Muscle layer of colon (tissue), 2 donors: ENCODE measurements at regions not wholly inside any gene's neighbourhood (a gene's known extent, or its start where the extent isn't known, plus 50 kb on each side); places are given as distances from the start of the nearest gene placed in this dataset.

ENCODE experiments used
- H3K27ac ChIP-seq: one replicate; pipeline ENCODE4 v1.7.0; 2013; ENCODE audit warnings: low read depth, mild to moderate bottlenecking, low read length, moderate library complexity
- H3K27me3 ChIP-seq, 2 donors: one replicate each; pipeline ENCODE4 v1.7.0; 2013; ENCODE audit warnings: low read length in 2 of 2, mild to moderate bottlenecking in 2 of 2; ENCODE audit not compliant: insufficient read depth in 2 of 2, control insufficient read depth in 1 of 2
- H3K36me3 ChIP-seq: one replicate; pipeline ENCODE4 v1.7.0; 2013; ENCODE audit warnings: mild to moderate bottlenecking, low read length; ENCODE audit not compliant: insufficient read depth
- H3K4me1 ChIP-seq: one replicate; pipeline ENCODE4 v1.7.0; 2013; ENCODE audit warnings: mild to moderate bottlenecking, low read length; ENCODE audit not compliant: insufficient read depth
- H3K4me3 ChIP-seq, 2 donors: one replicate each; pipeline ENCODE4 v1.7.0; 2013; ENCODE audit warnings: low read length in 2 of 2, low read depth in 1 of 2, mild to moderate bottlenecking in 1 of 2, moderate library complexity in 1 of 2
- H3K9ac ChIP-seq: one replicate; pipeline ENCODE4 v1.7.0; 2013; ENCODE audit warnings: low read length
- H3K9me3 ChIP-seq: one replicate; pipeline ENCODE4 v1.7.0; 2013; ENCODE audit warnings: mild to moderate bottlenecking, low read length
- donor health status: abdominal sarcoma.
- donor health status: Adenocarcinoma of cecum.

GRCh38 chr13:29917650-29918049 lies 67.2 kb upstream of the UBL3 start:
- Histone ChIP-seq H3K9ac (no peak overlapping the region), H3K4me3 (no peak overlapping the region), H3K27ac (no peak overlapping the region), H3K9me3 (no peaks in the 10 kb centered on the region), H3K27me3 (no peaks in the 10 kb centered on the region), H3K36me3 (no peaks in the 10 kb centered on the region), H3K4me1 (peaks cover 1% of the 10 kb centered on the region)

DNA sequence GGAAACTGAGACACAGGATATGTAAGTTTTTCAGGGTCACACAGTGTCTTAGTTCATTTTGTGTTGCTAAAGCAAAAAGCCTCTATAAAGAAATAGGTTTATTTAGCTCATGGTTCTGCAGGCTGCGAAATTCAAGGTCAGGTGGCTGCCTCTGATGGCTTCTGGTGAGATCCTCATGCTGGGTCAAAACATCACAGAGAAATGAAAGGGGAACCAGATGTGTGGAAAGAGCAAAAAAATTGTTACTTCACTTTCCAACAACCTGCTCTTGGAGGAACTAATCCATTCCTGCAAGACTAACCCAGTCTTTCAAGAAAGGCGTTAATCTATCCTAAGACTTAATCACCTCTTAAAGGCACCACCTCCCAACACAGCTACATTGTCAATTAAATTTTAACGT lies 64.2 kb upstream of the UBL3 start:
- no peaks in the 10 kb centered on the region for H3K27me3 ChIP-seq
- no peak overlapping the region for H3K4me3 ChIP-seq
- H3K36me3 ChIP-seq, result no peaks in the 10 kb centered on the region
- H3K9ac ChIP-seq, result no peak overlapping the region
- no peaks in the 10 kb centered on the region for H3K9me3 ChIP-seq
- no peaks in the 10 kb centered on the region for H3K4me1 ChIP-seq
- H3K27ac ChIP-seq, result no peak overlapping the region

DNA sequence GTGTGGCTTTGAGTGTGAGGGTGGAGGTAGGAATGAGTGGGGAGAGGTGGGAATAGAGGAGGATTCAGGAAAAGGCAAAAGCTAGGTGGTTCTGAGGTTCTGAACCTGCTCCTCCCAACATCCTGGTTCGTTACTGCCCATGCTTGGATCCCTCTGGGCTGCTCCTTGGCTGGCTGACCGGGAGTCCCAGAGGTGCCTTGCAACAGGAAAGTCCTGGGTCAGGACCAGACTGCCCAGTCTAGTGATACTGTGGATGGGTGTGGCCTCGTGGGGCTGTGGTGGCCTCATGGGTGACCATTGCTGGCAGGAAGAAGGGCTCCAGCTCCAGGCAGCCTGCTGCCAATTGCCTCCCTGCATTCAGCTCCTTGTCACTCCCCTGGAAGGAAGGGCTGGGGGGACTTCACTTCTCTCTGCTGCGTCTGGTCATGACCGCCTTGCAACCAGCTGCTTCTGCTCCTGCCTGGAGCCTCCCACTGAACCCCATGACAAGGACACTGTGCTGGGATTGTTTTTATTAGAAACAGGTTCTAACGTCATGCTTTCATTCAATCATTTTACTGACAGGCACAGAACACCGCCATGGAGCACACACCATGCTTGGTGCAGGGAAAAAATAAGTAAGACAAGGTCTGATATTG lies 61.5 kb upstream of the UBL3 start:
- Histone ChIP-seq H3K4me1 (no peaks in the 10 kb centered on the region), H3K9me3 (no peaks in the 10 kb centered on the region), H3K4me3 (no peak overlapping the region), H3K36me3 (no peaks in the 10 kb centered on the region), H3K9ac (no peak overlapping the region), H3K27ac (no peak overlapping the region), H3K27me3 (no peaks in the 10 kb centered on the region)

GRCh38 chr13:29909975-29910674 lies 59.7 kb upstream of the UBL3 start:
- Histone ChIP-seq H3K4me1 (no peaks in the 10 kb centered on the region), H3K27me3 (no peaks in the 10 kb centered on the region), H3K27ac (no peak overlapping the region)

GRCh38 chr13:29909081-29909730 lies 58.8 kb upstream of the UBL3 start:
- H3K9ac ChIP-seq, result no peak overlapping the region
- H3K27ac ChIP-seq, result no peak overlapping the region
- H3K4me3 ChIP-seq, result no peak overlapping the region
- no peaks in the 10 kb centered on the region for H3K27me3 ChIP-seq
- no peaks in the 10 kb centered on the region for H3K9me3 ChIP-seq
- no peaks in the 10 kb centered on the region for H3K4me1 ChIP-seq
- H3K36me3 ChIP-seq, result no peaks in the 10 kb centered on the region

More at GRCh38 chr13:29909975-29910674, 59.7 kb upstream of the UBL3 start:
- H3K9me3 ChIP-seq, result no peaks in the 10 kb centered on the region
- H3K4me3 ChIP-seq, result no peak overlapping the region
- H3K9ac ChIP-seq, result no peak overlapping the region
- H3K36me3 ChIP-seq, result no peaks in the 10 kb centered on the region

DNA sequence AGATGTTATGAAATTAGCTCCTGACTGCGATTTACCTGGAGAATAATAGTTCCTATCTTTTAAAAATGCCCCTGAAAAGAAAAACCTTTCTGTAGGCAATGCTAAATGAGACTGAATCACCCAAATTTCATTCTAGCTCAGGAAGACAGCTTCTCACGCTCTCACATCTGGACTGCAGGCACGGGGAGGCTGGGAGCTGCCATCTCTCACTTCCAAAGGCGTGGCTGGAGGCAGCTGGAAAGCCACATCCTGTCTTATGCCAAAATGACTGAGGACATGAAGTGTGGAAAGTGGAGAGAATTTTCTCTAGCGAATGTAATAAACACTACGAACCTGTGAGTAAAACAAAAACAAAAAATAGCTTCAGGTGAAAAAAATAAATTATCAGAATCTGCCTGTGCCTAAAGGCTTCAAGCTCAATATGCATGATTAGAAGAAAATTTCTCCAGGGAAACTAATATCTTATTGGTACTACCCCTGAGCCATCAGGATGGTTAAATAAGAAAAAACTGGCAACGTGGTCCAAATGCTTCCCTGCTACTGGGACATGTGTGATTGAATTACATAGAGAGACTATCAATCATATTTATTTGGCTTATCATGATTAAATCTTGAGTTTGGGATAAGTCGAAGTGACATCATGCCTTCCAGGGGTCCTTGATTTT lies 58.1 kb upstream of the UBL3 start:
- Histone ChIP-seq H3K27ac (no peak overlapping the region), H3K9ac (no peak overlapping the region), H3K4me3 (no peak overlapping the region), H3K36me3 (no peaks in the 10 kb centered on the region), H3K27me3 (no peaks in the 10 kb centered on the region), H3K9me3 (no peaks in the 10 kb centered on the region), H3K4me1 (no peaks in the 10 kb centered on the region)

GRCh38 chr13:29907670-29908069 lies 57.3 kb upstream of the UBL3 start:
- Histone ChIP-seq H3K9ac (no peak overlapping the region), H3K27me3 (no peaks in the 10 kb centered on the region), H3K27ac (no peak overlapping the region), H3K9me3 (no peaks in the 10 kb centered on the region), H3K36me3 (no peaks in the 10 kb centered on the region), H3K4me3 (no peak overlapping the region), H3K4me1 (no peaks in the 10 kb centered on the region)

- no peaks in the 10 kb centered on the region for H3K27me3 ChIP-seq
- H3K9me3 ChIP-seq, result no peaks in the 10 kb centered on the region
- peaks cover 5% of the 10 kb centered on the region for H3K4me1 ChIP-seq
- no peak overlapping the region for H3K9ac ChIP-seq
- no peak overlapping the region for H3K27ac ChIP-seq
- H3K36me3 ChIP-seq, result no peaks in the 10 kb centered on the region
- no peak overlapping the region for H3K4me3 ChIP-seq
These were observed 56.1 kb upstream of the UBL3 start for GRCh38 chr13:29906432-29907011.

- Histone ChIP-seq H3K4me1 (peaks cover 5% of the 10 kb centered on the region), H3K36me3 (no peaks in the 10 kb centered on the region), H3K27me3 (no peaks in the 10 kb centered on the region), H3K9ac (no peak overlapping the region), H3K27ac (no peak overlapping the region), H3K9me3 (no peaks in the 10 kb centered on the region), H3K4me3 (no peak overlapping the region)
These were observed 55.4 kb upstream of the UBL3 start for GRCh38 chr13:29905845-29906244.

- Histone ChIP-seq H3K36me3 (no peaks in the 10 kb centered on the region), H3K9me3 (no peaks in the 10 kb centered on the region), H3K27me3 (no peaks in the 10 kb centered on the region), H3K4me1 (peaks cover 5% of the 10 kb centered on the region), H3K27ac (no peak overlapping the region), H3K9ac (no peak overlapping the region), H3K4me3 (no peak overlapping the region)
These were observed 53.6 kb upstream of the UBL3 start for GRCh38 chr13:29903996-29904395.

DNA sequence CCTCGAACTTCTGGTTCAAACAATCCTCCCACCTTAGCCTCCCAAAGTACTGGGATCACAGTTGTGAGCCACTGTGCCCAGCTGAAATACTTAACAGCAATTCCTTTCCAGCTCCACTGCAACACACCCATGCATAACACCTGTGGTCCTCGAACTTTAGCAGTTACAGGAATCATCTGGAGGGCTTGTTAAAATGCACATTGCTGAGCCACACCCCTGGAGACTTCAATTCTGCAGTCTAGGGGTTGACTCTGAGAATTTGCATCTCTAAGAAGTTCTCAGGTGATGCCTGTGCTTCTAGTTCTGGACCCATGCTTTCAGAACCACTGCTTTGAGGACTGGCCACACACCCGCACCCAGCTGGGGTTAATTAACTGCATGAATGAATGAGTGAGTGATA lies 53.1 kb upstream of the UBL3 start:
- no peaks in the 10 kb centered on the region for H3K36me3 ChIP-seq
- H3K27ac ChIP-seq, result no peak overlapping the region
- H3K4me1 ChIP-seq, result peaks cover 5% of the 10 kb centered on the region
- H3K4me3 ChIP-seq, result no peak overlapping the region
- no peak overlapping the region for H3K9ac ChIP-seq
- H3K9me3 ChIP-seq, result no peaks in the 10 kb centered on the region
- H3K27me3 ChIP-seq, result no peaks in the 10 kb centered on the region
